HCT116 (cell line): ENCODE measurements at regions not wholly inside any gene's neighbourhood (a gene's known extent, or its start where the extent isn't known, plus 50 kb on each side); places are given as distances from the start of the nearest gene placed in this dataset.

Source experiments
- ATAC-seq: fragments of 200-7000 bp; cut with Tn5 transposase; 2 replicates; pipeline ENCODE4 v1.9.1; 2020; ENCODE audit warnings: mild to moderate bottlenecking, moderate library complexity
- BruUV-seq: library from RNA; stranded (reverse); fragments of 400-500 nt; replicated peaks from 2 replicates; lab custom pipeline; 2021; lab: Mats Ljungman, UMichigan
- CTCF ChIA-PET: fragments of 300-600 bp; sonication (Branson Sonifier 250); formaldehyde crosslinking; loops from one replicate; lab custom pipeline; 2021; ENCODE audit warnings: antibody characterized with exemption; lab: Charles Lee
- POLR2A ChIA-PET: fragments of 300-600, 350-600 bp; sonication (Branson Sonifier 250); formaldehyde crosslinking; loops from one replicate; lab custom pipeline; 2021; ENCODE audit warnings: antibody characterized with exemption; lab: Charles Lee
- RAD21 ChIA-PET, 2 experiments: fragments of 300-600 bp; sonication (Branson Sonifier 250); formaldehyde crosslinking; loops; one replicate each; lab custom pipeline; 2023; ENCODE audit warnings: low total read pairs in 2 of 2; ENCODE audit not compliant: uncharacterized antibody in 2 of 2, unreplicated experiment in 2 of 2, low non-redundant PET in 1 of 2; lab: Charles Lee
- DNase-seq: peaks from one replicate; pipeline ENCODE4 v3.0.0-alpha.2; 2010; ENCODE audit warnings: low read depth, low spot score
- H2AFZ ChIP-seq: fragments of 200-600 bp; shearing (Covaris generic), sonication (generic); 2 replicates; pipeline ENCODE4 v1.6.1; 2017; ENCODE audit warnings: low read depth, mixed run types, mixed read lengths, antibody characterized with exemption, low read length; ENCODE audit not compliant: poor library complexity, severe bottlenecking
- H3K27ac ChIP-seq: 2 replicates; pipeline ENCODE4 v1.5.1; 2012; ENCODE audit warnings: low read depth, low read length
- H3K27me3 ChIP-seq: fragments of 200-600 bp; sonication (generic); 2 replicates; pipeline ENCODE4 v1.6.1; 2016; ENCODE audit warnings: mixed run types, low read length, mixed read lengths; ENCODE audit not compliant: insufficient read depth
- H3K36me3 ChIP-seq, 2 experiments: fragments of 200-500 bp in 1 of 2; fragments of 200-600 bp in 1 of 2; sonication (Bioruptor generic) in 1 of 2; sonication (generic) in 1 of 2; 2 replicates each; pipeline versions ENCODE4 v1.5.1 to v1.6.1; 2014 to 2016; ENCODE audit warnings: low read length in 2 of 2, inconsistent platforms in 1 of 2, mixed read lengths in 1 of 2, mixed run types in 1 of 2; ENCODE audit not compliant: insufficient read depth in 2 of 2, control insufficient read depth in 1 of 2
- H3K4me1 ChIP-seq, 2 experiments: fragments of 200-600 bp in 1 of 2; sonication (generic) in 1 of 2; 2 replicates each; pipeline versions ENCODE4 v1.5.1 to v1.6.1; 2012 to 2017; ENCODE audit warnings: low read length in 2 of 2, inconsistent platforms in 1 of 2, mild to moderate bottlenecking in 1 of 2, mixed read lengths in 1 of 2, mixed run types in 1 of 2, moderate library complexity in 1 of 2; ENCODE audit not compliant: insufficient read depth in 2 of 2, control insufficient read depth in 1 of 2
- H3K4me2 ChIP-seq: fragments of 200-600 bp; sonication (generic); 2 replicates; pipeline ENCODE4 v1.6.1; 2017; ENCODE audit warnings: mixed run types, low read length, mixed read lengths
- H3K4me3 ChIP-seq, 2 experiments: fragments of 200-600 bp in 1 of 2; sonication (generic) in 1 of 2; replicated peaks in 1 of 2; 2 replicates each; pipeline ENCODE4 v1.5.1; 2011 to 2016; ENCODE audit warnings: low read length in 2 of 2, control low read depth in 1 of 2, low read depth in 1 of 2, mild to moderate bottlenecking in 1 of 2, mixed read lengths in 1 of 2, mixed run types in 1 of 2
- H3K79me2 ChIP-seq: fragments of 200-600 bp; sonication (generic); 2 replicates; pipeline ENCODE4 v1.6.1; 2017; ENCODE audit warnings: mild to moderate bottlenecking, mixed run types, low read length, moderate library complexity, mixed read lengths; ENCODE audit not compliant: insufficient read depth
- H3K9ac ChIP-seq: fragments of 200-600 bp; sonication (generic); 2 replicates; pipeline ENCODE4 v1.6.1; 2016; ENCODE audit warnings: low read length, mixed read lengths
- H3K9me2 ChIP-seq: fragments of 200-600 bp; sonication (generic), shearing (Covaris generic); 2 replicates; pipeline ENCODE4 v1.6.1; 2017; ENCODE audit warnings: mixed run types, mild to moderate bottlenecking, moderate library complexity; ENCODE audit not compliant: insufficient read depth
- H3K9me3 ChIP-seq, 2 experiments: fragments of 200-500 bp in 1 of 2; fragments of 200-600 bp in 1 of 2; sonication (Bioruptor generic) in 1 of 2; sonication (generic) in 1 of 2; 2 replicates each; pipeline ENCODE4 v1.6.1; 2014 to 2017; ENCODE audit warnings: low read length in 2 of 2, mixed read lengths in 2 of 2, inconsistent platforms in 1 of 2, low read depth in 1 of 2, mild to moderate bottlenecking in 1 of 2, mixed run types in 1 of 2, moderate library complexity in 1 of 2; ENCODE audit not compliant: control insufficient read depth in 1 of 2, insufficient read depth in 1 of 2
- H4K20me1 ChIP-seq: fragments of 200-600 bp; sonication (generic), shearing (Covaris generic); 2 replicates; pipeline ENCODE4 v1.6.1; 2017; ENCODE audit warnings: mixed run types, mild to moderate bottlenecking, moderate library complexity; ENCODE audit not compliant: insufficient read depth
- CBX3 ChIP-seq: IDR thresholded peaks from 2 replicates; pipeline ENCODE4 v1.6.1; 2012; ENCODE audit warnings: low read depth
- CEBPB ChIP-seq: IDR thresholded peaks from 2 replicates; pipeline ENCODE4 v1.6.1; 2012; ENCODE audit warnings: low read depth
- EGR1 ChIP-seq: IDR thresholded peaks from 2 replicates; pipeline ENCODE4 v1.6.1; 2012; ENCODE audit warnings: low read depth
- ELF1 ChIP-seq: IDR thresholded peaks from 2 replicates; pipeline ENCODE4 v1.6.1; 2012; ENCODE audit warnings: low read depth, borderline replicate concordance
- SRF ChIP-seq: IDR thresholded peaks from 2 replicates; pipeline ENCODE4 v1.6.1; 2012; ENCODE audit warnings: low read depth
- intact Hi-C: fragments of 100-400 bp; cut with micrococcal nuclease; formaldehyde crosslinking; loops from 2 replicates; pipeline ENCODE4 v1.10.0; 2022
- TF ChIP-seq, protein P1 (sequence below), 3 experiments: fragments of 200-600 bp in 1 of 3; sonication (generic) in 1 of 3; IDR thresholded peaks in 2 of 3; conservative IDR thresholded peaks in 1 of 3; 2 replicates each; pipeline ENCODE4 v1.5.1; 2012 to 2017; ENCODE audit warnings: low read depth in 2 of 3, low read length in 2 of 3, antibody characterized with exemption in 1 of 3, borderline replicate concordance in 1 of 3, control low read depth in 1 of 3, mild to moderate bottlenecking in 1 of 3, mixed read lengths in 1 of 3, mixed run types in 1 of 3, moderate library complexity in 1 of 3; ENCODE audit not compliant: insufficient read depth in 1 of 3
- TF ChIP-seq, protein P2 (sequence below): IDR thresholded peaks from 2 replicates; pipeline ENCODE4 v1.6.1; 2012
- TF ChIP-seq, protein P3 (sequence below): IDR thresholded peaks from 2 replicates; pipeline ENCODE4 v1.6.1; 2012

DNA sequence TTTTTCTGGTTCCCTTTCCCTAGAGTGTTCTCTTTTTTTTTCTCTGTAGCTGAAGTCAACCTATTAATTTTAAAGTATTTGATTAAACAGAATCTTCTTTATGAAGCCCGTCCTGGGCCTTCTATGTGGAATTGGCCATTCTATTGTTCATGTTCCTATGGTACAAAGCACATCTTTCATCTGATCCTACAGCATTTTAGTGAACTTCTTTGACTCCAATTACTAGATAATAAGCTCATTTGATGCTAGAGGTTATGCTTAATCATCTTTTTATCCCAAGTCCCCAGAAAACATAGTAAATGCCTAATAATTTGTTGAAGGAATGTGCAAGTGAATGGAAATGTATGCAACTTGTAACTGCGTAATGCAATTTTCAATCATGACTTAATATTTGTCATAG lies 472.0 kb upstream of the KLF6 start:
- POLR2A ChIA-PET, result no interaction called here

DNA sequence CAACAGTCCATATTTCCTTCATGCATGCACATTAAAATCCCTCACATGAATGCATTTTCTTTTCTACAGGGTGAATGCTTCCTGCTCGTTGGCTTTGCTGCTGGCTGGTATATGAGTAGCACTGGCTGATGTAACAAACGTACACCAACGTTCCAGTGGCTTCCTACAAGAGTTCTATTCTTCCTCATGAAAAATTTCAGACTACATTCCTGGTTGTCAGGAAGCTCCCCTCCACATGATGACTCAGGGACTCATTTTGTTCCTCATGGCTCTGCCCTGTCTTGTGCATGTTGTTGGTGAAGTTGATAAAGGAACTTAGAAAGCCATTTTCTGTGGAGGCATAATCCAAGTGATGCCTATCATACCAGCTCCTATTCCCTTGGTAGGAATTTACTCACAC lies 470.7 kb upstream of the KLF6 start:
- no peak overlapping the region for H2AFZ ChIP-seq
- RAD21 ChIA-PET, result no interaction called here
- TF ChIP-seq, protein P1, sequence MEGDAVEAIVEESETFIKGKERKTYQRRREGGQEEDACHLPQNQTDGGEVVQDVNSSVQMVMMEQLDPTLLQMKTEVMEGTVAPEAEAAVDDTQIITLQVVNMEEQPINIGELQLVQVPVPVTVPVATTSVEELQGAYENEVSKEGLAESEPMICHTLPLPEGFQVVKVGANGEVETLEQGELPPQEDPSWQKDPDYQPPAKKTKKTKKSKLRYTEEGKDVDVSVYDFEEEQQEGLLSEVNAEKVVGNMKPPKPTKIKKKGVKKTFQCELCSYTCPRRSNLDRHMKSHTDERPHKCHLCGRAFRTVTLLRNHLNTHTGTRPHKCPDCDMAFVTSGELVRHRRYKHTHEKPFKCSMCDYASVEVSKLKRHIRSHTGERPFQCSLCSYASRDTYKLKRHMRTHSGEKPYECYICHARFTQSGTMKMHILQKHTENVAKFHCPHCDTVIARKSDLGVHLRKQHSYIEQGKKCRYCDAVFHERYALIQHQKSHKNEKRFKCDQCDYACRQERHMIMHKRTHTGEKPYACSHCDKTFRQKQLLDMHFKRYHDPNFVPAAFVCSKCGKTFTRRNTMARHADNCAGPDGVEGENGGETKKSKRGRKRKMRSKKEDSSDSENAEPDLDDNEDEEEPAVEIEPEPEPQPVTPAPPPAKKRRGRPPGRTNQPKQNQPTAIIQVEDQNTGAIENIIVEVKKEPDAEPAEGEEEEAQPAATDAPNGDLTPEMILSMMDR (IDR thresholded peaks at IDR 0.05 in 2 of 3, conservative IDR thresholded peaks at IDR 0.05 in 1 of 3; ENCODE audit: borderline replicate concordance in 1 of 3, insufficient read depth in 1 of 3, low read depth in 2 of 3, low read length in 2 of 3), result no peak
- TF ChIP-seq, protein P2, sequence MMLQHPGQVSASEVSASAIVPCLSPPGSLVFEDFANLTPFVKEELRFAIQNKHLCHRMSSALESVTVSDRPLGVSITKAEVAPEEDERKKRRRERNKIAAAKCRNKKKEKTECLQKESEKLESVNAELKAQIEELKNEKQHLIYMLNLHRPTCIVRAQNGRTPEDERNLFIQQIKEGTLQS, result no peak
- TF ChIP-seq EGR1 (no peak), CEBPB (no peak)

More for the DNA sequence above, 472.0 kb upstream of the KLF6 start:
- RAD21 ChIA-PET, result no interaction called here
- BruUV-seq, result no TSS peak
- H3K79me2 ChIP-seq, result no peaks in the 10 kb centered on the region
- no peaks in the 10 kb centered on the region for H3K9me3 ChIP-seq
- H3K27me3 ChIP-seq, result no peaks in the 10 kb centered on the region
- H3K27ac ChIP-seq, result no peak overlapping the region
- H2AFZ ChIP-seq, result no peak overlapping the region
- no peak overlapping the region for H3K9ac ChIP-seq
- no peak overlapping the region for H3K4me2 ChIP-seq
- no peaks in the 10 kb centered on the region for H3K9me2 ChIP-seq
- H3K4me3 ChIP-seq, result no peak overlapping the region
- CTCF ChIA-PET, result no interaction called here
- TF ChIP-seq CBX3, result no peak
- TF ChIP-seq ELF1, result no peak
- TF ChIP-seq, protein P2, result no peak
- TF ChIP-seq SRF, result no peak
- TF ChIP-seq, protein P3, sequence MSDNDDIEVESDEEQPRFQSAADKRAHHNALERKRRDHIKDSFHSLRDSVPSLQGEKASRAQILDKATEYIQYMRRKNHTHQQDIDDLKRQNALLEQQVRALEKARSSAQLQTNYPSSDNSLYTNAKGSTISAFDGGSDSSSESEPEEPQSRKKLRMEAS, result no peak
- DNase-seq, result no peak
- no peaks in the 10 kb centered on the region for H4K20me1 ChIP-seq
- ATAC-seq, result no peak
- intact Hi-C loops, result no loop called here
- H3K4me1 ChIP-seq, result peaks cover 7 to 8% of the 10 kb centered on the region in 2 experiments; a peak in 3 of 4 replicates
- H3K36me3 ChIP-seq, result no peaks in the 10 kb centered on the region

More for the DNA sequence above, 470.7 kb upstream of the KLF6 start:
- peaks cover 6% of the 10 kb centered on the region in 2 experiments; a peak in 3 of 4 replicates for H3K4me1 ChIP-seq
- H3K9me2 ChIP-seq, result no peaks in the 10 kb centered on the region
- no peak overlapping the region for H3K4me3 ChIP-seq
- H3K9ac ChIP-seq, result no peak overlapping the region
- H3K36me3 ChIP-seq, result no peaks in the 10 kb centered on the region
- ChIA-PET CTCF (no interaction called here), POLR2A (no interaction called here)
- no peaks in the 10 kb centered on the region for H3K27me3 ChIP-seq
- no peaks in the 10 kb centered on the region for H3K79me2 ChIP-seq
- BruUV-seq, result no TSS peak
- no peaks in the 10 kb centered on the region for H3K9me3 ChIP-seq
- DNase-seq (no peak), ATAC-seq (no peak)
- intact Hi-C loops, result no loop called here
- H3K27ac ChIP-seq, result no peak overlapping the region
- no peak overlapping the region for H3K4me2 ChIP-seq
- no peaks in the 10 kb centered on the region for H4K20me1 ChIP-seq
